GM18861 (cell line): ENCODE measurements at regions not wholly inside any gene's neighbourhood (a gene's known extent, or its start where the extent isn't known, plus 50 kb on each side); places are given as distances from the start of the nearest gene placed in this dataset.
"Not testable (repeated sequence)": the region's sequence is repeated elsewhere in the genome, so short reads cannot be mapped to it uniquely, and the experiment has no call there.

Experiments
- ATAC-seq: cut with Tn5 transposase; IDR thresholded peaks from one replicate; pipeline ENCODE4 v1.9.1; 2021; ENCODE audit not compliant: unreplicated experiment

DNA sequence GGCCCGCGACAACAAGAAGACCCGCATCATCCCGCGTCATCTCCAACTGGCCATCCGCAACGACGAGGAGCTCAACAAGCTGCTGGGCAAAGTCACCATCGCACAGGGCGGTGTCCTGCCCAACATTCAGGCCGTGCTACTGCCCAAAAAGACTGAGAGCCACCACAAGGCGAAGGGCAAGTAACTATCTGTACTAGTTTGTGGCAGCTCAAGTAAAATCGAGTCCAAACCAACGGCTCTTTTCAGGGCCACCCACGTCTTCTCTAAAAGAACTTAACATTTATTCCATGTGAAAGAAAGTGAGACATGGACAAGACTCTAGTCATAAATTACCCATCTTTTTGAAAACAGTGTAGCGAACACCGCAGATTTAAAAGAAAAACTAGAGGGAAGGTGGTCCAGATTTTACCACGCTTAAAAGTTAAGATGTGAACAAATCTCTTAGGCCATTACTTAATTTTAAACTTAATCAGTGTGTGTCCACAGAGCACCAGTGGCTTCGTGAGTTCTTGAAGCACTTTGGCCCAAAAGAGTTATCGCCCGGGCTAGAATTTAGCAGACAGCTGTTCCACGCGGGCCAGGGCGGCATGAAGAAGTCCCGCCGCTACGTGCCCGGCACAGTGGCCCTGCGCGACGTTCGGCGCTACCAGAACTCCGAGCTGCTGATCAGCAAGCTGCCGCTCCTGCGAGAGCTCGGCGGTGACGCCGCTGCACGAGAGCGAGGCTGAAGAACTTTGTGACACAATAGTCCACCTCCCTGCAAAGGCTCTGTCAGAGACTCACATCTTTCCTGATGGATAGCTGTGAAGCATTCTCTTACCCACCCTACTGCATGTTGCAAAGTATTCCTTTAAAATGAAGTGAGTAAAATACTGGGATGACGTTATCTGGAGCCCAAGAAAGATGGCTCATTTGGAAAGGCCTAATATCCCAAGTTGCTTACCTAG, 113.9 kb upstream of the PRSS16 start:
- ATAC-seq, result no peak

DNA sequence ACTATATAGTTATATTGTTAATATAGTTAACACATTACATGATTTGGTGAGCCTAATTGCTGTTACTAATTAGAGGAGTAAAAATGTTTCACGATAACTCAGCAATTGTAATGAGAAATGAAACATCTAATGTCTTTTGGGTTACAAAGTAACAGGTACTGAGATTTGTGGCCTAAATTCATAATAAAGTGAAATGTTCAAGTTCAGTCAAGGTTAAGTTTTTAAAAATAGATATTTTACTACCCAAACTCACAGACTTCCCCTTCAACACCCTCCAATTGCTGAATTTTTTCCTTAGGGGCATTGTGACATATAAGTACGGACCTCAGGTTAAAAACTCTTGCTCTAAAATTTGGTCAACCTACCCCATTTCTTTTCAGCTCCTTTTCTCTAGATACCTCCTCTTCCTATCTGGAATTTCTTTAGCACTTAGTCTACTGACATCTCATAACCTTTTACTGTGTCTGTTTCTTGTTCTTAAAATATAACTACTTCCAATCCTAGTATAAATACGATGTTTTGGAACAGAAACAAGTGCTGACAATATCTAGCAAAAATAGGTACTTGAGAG, 112.3 kb upstream of the PRSS16 start:
- no peak for ATAC-seq

DNA sequence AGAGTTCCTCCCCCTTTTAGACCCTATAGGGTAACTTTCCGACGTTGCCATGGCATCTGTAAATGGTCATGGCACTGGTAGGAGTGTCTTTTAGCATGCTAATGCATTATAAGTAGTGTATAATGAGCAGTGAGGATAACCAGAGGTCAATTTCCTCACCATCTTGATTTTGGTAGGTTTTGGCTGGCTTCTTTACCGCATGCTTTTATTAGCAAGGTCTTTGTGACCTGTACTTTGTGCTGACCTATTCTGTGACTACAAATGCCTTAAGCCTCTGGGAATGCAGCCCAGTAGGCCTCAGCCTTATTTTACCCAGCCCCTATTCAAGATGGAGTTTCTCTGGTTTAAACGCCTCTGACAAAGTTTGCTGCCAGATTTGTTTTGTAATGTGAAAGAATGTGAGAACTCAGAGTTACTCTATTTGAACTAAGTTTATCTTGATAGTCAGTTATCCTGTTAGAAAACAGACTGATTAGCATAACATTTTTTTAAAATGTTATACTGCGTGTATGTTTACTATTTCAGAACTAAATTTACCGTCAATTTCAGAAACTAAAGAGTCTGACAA, 111.3 kb upstream of the PRSS16 start:
- no peak for ATAC-seq

DNA sequence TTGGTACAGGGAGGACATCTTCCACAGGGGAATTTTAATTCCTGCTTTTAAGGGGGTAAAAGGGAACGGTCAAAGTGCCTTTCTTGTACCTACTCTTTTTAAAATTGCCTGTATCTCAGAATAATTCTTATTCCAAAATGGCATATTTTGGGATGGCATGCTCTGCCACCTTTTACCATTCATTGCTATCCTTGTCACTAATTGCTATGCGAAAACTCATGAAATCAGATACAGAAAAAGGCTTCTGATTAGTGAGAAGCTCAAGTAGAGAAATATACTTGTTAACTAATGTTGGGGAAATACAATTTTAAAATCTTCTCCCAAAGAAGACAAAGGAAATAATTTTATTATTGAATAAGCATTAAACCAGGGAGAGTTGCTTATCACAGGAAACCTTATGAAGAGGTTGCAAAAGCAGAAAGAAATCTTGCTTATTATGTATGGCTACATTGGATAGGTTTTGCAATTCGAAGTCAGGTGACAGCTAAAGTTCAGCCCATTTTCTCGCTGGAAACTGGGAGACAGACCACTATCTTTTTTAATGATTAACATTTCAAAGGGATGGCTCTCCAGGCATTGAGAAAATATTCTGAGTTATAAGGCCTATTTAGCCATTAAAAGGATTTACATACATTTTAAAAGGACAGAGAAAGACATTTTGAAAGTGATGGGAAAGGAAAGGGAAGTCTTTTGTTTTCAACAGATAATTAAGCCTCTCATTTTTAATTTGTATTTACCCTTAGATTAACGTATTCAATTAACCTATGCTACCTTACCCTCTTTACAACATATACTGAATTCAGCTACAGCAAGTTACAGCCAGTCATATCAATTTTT, 110.3 kb upstream of the PRSS16 start:
- ATAC-seq, result no peak

DNA sequence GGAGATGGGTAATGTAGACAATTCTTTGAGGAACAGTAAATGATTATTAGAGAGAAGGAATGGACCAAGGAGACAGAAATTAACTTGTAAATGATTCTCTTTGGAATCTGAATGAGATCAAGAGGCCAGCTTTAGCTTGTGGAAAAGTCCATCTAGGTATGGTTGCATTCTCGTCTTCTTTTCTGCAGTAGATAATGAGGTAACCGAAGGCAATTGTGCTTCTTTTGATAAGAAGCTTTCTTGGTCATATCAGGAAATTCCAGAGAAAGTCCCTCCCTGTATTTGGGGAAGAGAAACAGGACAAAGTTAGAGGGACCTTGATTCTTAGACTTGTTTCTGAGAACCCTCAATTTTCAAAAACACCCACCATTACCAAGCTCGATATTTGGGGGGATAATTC, 109.1 kb upstream of the PRSS16 start:
- ATAC-seq, result no peak

DNA sequence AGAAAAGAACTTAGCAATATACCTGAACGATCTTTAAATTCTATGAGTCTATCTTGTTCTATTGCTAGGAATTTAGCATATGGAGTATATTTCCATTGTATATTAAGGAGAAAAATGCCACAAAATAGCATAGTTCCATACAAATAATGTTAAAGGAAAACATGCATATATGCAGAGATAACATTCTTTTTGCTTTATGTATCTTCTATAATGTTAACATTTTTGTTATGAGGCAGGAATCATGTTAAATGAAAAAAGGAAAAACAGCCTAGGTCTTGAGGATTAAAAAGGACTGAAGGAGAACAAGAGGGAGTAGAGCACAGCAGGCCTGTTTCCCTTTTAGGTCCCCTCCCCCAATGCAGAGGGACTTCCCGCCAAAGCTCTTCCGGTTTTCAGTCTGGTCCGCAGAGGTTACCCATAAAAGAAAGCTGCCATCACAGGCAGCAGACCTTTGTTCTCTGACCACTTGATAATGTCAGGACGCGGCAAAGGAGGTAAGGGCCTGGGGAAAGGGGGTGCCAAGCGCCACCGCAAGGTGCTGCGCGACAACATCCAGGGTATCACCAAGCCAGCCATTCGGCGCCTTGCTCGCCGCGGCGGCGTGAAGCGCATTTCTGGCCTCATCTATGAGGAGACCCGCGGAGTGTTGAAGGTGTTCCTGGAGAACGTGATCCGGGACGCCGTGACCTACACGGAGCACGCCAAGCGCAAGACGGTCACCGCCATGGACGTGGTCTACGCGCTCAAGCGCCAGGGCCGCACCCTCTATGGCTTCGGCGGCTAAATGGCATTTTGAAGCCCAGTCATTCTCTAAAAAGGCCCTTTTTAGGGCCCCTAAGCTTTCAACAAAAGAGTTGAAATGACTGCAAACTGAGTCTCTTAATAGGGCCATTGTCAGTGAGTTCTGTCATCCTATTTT, 108.4 kb upstream of the PRSS16 start:
- ATAC-seq, result peak; percentile 51

DNA sequence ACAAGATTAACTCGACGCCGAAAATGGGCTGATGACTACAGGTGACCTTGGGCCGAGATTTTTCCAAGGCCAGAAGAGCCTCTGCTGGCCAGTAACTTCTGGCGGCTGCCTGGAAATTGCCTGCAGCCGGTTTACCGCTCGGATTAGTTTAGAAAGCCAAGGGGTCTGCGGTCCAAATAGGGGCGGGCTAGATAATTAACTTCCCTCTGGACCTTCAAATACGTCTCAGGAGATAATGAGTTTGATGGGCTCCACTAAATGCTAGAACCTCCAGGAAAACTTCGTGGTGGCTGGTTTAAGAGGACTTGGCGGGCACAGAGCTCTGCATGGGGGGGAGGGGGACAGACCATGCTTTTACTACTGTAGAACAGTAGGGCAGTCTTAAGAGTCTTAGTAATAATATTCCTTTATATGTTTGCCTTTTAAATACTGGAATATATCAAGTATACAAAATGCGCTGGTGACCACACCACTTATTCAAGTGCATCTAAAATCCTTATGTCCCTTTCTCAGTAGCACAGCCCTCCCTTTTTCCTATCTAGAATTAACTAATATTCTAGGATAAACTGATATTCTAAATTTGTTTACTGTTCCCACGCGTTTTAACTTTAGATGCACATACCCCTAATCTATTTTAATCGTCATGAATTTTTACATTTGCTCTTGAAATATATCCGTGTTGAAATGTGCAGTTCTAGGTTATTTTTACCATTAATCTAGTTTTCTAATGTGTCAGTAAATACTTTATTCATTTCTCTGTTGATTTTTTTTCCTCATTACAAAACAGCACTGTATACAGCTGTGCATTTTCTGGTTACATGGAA, 107.5 kb upstream of the PRSS16 start:
- ATAC-seq, result no peak

DNA sequence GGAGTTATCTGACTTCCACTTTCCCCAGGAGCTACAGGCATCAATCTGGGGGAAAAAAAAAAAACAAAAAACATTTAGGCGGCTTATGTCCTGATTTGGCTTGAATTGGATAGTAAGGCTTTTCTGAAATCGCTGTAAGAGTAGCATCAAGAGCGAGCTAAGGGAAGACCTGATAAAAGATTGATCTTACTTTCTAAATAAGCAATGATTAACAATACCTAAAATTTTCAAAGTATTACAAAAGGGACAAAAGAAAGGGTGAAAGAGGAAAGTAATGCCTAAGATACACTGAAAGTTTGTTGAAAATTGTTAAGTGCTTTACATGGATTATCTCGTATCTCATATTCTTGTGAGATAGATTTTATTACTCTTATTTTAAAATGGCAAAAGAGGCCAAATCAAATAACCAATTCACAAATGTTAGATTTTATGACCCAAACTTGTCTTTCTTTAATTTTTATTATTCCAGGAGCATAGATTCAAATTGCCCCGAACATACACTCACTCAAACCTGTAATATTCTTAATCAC, 106.4 kb upstream of the PRSS16 start:
- ATAC-seq, result no peak

DNA sequence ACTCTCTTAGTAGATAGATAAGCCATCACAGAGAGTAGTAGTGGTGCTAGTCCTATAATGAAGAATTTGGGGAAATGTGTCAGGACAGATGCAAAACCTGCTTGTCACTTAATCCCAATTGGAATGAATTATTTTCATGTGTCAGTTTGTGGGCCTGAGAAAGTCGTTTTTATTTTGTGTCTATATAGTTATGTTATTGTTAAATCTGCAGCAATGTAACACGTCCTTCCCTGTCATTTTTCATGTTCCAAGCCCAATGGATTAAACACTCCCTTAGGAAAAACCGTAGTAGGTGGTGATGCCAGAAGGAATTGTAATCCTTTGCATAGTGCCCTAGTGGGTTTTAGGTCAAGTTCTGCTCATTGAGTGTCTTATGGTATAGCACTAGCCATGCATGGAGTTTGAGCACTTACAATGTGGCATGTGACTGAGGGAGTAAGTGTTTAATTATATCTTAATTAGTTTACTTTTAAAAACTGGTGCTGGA, 105.9 kb upstream of the PRSS16 start:
- no peak for ATAC-seq

DNA sequence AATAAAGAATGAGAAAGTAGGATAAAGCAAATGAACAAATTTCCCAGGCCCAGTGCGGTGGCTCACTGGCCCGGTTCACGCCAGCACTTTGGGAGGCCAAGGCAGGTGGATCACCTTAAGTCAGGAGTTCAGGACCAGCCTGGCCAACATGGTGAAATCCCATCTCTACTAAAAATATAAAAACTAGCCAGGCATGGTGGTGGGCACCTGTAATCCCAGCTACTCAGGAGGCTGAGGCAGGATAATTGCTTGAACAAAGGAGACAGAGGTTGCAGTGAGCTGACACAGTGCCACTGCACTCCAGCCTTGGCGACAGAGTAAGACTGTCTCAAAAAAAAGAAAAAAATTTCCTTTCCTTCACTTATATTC, 104.5 kb upstream of the PRSS16 start:
- ATAC-seq, result not testable (repeated sequence)

DNA sequence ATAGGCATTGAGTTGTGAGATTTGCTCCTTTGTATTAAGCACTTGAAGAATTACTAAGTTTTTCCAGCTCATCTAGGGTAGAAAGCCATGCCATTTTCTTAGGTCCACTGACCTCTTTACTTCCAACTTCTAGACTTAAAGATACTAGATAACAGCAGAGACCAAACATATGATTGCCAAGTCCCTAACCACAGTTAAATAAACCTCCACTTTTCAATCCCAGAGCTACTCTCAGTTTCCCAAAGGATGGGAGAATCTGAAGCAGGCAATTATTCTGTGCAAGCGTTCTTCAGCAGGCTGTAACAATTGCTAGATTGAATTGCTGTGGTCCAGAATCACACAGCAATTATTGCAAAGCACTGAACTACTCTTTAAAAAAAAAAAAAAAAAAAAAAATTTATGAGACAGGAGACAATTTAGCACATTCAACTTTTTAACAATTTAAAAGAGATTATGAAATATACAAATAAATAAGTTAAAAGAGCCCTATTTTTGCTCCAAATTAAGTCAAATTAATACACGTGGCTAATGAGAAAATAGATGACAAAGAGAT, 104.0 kb upstream of the PRSS16 start:
- ATAC-seq, result no peak

DNA sequence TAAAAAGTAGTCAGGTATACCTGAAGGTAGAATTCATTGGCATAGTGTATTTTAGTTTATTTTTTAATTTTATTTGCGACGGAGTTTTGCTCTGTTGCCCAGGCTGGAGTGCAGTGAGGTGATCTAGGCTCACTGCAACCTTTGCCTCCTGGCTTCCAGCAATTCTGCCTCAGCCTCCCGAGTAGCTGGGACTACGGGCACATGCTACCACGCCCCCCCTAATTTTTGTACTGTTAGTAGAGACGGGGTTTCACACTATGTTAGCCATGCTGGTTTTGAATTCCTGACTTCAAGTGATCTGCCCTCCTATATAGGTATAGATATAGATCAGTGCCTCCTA, 102.8 kb upstream of the PRSS16 start:
- ATAC-seq, result no peak

DNA sequence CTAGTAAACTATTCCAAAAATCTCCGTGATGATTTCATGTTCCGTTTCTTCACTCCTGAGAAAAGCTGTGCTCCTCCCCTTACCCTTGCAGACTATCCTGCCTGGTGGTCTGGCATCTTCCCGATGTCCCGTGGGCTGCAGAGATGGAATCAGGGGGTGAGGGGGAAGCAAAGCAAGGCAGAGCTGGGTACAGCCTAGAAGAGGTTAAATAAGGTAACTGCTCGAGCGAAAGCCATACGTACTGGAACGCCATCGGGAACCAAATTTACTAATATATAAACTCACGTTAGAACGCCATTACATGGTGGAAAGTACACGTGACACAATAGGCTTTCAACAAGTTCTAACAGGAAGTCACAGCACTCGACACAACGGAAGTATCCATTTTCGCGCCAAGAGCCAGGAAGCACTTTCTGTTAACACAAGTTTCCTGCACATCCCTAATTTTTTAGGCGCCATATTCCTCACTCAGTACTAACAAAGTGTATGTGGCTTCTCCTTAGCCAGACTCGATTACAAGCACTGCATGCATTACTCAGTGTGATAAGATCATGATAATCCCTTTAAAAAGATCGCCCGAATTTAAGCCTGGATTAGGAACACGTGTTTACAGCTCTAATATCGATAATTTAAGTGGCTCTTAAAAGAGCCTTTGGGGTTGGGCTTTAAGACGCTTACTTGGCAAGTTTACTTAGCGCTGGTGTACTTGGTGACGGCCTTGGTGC, 101.6 kb upstream of the PRSS16 start:
- ATAC-seq, result peak; percentile 23

DNA sequence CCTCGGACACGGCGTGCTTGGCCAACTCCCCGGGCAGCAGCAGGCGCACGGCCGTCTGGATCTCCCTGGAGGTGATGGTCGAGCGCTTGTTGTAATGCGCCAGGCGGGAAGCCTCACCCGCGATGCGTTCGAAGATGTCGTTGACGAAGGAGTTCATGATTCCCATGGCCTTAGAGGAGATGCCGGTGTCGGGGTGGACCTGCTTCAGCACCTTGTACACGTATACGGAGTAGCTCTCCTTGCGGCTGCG, 101.1 kb upstream of the PRSS16 start:
- ATAC-seq, result not testable (repeated sequence)

DNA sequence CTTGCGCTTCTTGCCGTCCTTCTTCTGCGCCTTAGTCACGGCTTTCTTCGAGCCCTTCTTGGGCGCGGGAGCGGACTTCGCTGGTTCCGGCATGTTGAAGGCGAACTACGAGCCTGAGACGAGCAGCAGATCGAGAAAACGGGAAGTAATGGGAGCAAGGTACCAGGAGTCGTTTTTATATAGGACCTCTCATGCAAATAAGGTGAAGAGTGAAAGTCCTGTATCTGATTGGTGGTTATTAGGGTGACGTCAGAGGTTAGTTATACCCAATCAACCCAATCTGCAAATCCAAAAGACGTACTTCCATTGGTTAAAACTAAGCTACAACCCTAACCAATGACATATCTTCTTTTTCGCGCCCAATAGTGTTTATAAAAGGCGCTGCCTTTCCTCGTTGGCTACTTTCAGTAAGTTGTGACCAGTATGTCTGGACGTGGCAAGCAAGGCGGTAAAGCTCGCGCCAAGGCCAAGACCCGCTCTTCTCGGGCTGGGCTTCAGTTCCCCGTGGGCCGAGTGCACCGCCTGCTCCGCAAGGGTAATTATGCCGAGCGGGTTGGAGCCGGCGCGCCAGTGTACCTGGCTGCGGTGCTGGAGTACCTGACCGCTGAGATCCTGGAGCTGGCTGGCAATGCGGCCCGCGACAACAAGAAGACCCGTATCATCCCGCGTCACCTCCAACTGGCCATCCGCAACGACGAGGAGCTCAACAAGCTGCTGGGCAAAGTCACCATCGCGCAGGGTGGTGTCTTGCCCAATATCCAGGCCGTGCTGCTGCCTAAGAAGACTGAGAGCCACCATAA, 100.6 kb upstream of the PRSS16 start:
- peak; percentile 80 for ATAC-seq

DNA sequence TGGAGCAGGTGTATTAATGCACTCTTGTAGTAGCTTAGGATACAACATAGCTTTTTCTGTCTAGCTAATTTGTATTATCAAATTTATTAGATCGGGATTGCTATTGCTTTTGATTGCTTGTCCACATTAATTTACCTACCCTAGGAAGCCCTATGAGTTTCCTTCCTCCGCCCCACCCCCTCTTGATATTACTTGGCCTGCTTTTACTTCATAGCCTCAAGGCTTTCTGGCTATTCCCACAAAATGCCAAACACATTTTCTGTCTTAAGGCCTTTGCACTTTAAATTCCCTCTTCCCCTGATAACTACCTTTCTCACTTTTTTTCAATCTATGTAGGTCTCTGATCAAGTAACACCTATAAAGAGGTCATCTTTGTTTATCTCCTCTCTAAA, 99.1 kb upstream of the PRSS16 start:
- no peak for ATAC-seq

DNA sequence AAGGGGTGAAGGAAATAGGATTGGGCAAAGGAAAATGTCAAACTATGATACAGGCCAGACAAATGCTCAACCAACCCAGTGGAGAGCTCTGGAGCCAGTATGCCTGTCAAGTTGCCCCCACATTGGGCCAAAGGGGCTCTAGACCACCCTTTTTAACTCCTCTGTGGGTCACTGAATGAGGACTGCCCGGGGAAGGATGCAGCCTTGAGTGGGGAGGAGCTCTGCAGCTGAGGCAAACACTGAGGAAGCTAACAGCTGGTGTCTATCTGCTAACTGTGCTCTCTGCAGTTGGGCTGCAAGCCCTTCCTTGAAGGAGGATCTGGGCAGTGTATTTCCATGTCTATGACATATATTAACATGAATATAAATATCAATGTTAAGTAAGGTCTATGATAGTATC, 98.4 kb upstream of the PRSS16 start:
- ATAC-seq, result no peak

DNA sequence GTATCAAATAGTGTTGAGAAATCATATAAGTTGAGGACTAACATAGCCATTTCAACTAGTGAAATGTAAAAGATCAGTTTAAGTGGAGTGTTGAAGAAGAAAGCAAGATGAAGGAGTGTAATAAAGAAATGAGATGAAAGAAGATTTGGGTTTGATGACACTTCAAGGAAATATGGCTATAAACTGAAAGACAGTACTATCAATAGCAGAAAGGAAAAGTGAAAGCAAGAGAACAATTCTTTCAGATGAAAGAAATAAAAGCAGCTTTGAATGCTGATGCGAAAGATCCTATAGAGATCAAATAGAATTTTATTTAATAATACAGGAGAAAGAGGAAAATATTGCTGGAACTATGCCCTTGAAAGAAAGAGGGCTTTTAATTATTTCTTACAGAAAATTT, 92.8 kb upstream of the PRSS16 start:
- ATAC-seq, result no peak
